Naive thymus-derived CD4-positive, alpha-beta T cell (primary cell): ENCODE measurements at regions not wholly inside any gene's neighbourhood (a gene's known extent, or its start where the extent isn't known, plus 50 kb on each side); places are given as distances from the start of the nearest gene placed in this dataset.

Source experiments
- ATAC-seq: fragments of 150-1000 bp; cut with Tn5 transposase; 2 replicates; pipeline ENCODE4 v1.10.0; 2021; ENCODE audit warnings: mild to moderate bottlenecking, moderate library complexity
- CTCF ChIA-PET: fragments of 350-600 bp; sonication (Branson Sonifier 250); formaldehyde crosslinking; loops from one replicate; lab custom pipeline; 2021; ENCODE audit warnings: antibody characterized with exemption; lab: Charles Lee
- POLR2A ChIA-PET: fragments of 350-600 bp; sonication (Branson Sonifier 250); formaldehyde crosslinking; loops from one replicate; lab custom pipeline; 2021; ENCODE audit warnings: antibody characterized with exemption, inconsistent platforms; lab: Charles Lee
- DNase-seq, 9 donors: peaks; one replicate each; pipeline versions ENCODE4 v3.0.0 to v3.0.0-alpha.2; 2020 to 2022; ENCODE audit warnings: mixed read lengths in 1 of 9
- H3K27ac ChIP-seq: one replicate; pipeline ENCODE4 v1.7.0; 2013; ENCODE audit warnings: mild to moderate bottlenecking, low read depth, low read length, moderate library complexity
- H3K27me3 ChIP-seq, 2 donors: one replicate each; pipeline ENCODE4 v1.7.0; 2013; ENCODE audit warnings: low read length in 2 of 2, mild to moderate bottlenecking in 2 of 2, moderate library complexity in 2 of 2; ENCODE audit not compliant: control insufficient read depth in 2 of 2, insufficient read depth in 2 of 2
- H3K36me3 ChIP-seq, 3 experiments: 1 replicate in 2 of 3; 2 replicates in 1 of 3; pipeline ENCODE4 v1.7.0; 2013; ENCODE audit warnings: low read length in 3 of 3, mild to moderate bottlenecking in 3 of 3, moderate library complexity in 1 of 3; ENCODE audit not compliant: insufficient read depth in 3 of 3, control insufficient read depth in 2 of 3
- H3K4me1 ChIP-seq, 2 donors: one replicate each; pipeline ENCODE4 v1.7.0; 2013; ENCODE audit warnings: low read length in 2 of 2, mild to moderate bottlenecking in 2 of 2, moderate library complexity in 1 of 2; ENCODE audit not compliant: control insufficient read depth in 2 of 2, insufficient read depth in 2 of 2
- H3K4me3 ChIP-seq: 2 replicates; pipeline ENCODE4 v1.7.0; 2013; ENCODE audit warnings: mild to moderate bottlenecking, low read length
- H3K9me3 ChIP-seq, 3 experiments: 1 replicate in 2 of 3; 2 replicates in 1 of 3; pipeline ENCODE4 v1.7.0; 2013; ENCODE audit warnings: low read length in 3 of 3; ENCODE audit not compliant: control insufficient read depth in 2 of 3
- H3K27ac Mint-ChIP-seq, 9 donors: one replicate each; pipeline ENCODE4 v1.8.0; 2020 to 2022; ENCODE audit warnings: mixed read lengths in 9 of 9, mild to moderate bottlenecking in 8 of 9, moderate library complexity in 5 of 9, inconsistent platforms in 2 of 9
- H3K27me3 Mint-ChIP-seq, 5 donors: one replicate each; pipeline ENCODE4 v1.8.0; 2021 to 2022; ENCODE audit warnings: mixed read lengths in 5 of 5, mild to moderate bottlenecking in 1 of 5
- H3K36me3 Mint-ChIP-seq, 5 donors: one replicate each; pipeline ENCODE4 v1.8.0; 2020 to 2022; ENCODE audit warnings: mixed read lengths in 5 of 5, mild to moderate bottlenecking in 3 of 5, inconsistent platforms in 1 of 5
- H3K4me1 Mint-ChIP-seq, 7 donors: one replicate each; pipeline ENCODE4 v1.8.0; 2020 to 2022; ENCODE audit warnings: mixed read lengths in 7 of 7, mild to moderate bottlenecking in 3 of 7, inconsistent platforms in 1 of 7
- H3K4me3 Mint-ChIP-seq, 10 donors: one replicate each; pipeline ENCODE4 v1.8.0; 2020 to 2022; ENCODE audit warnings: mild to moderate bottlenecking in 10 of 10, mixed read lengths in 10 of 10, moderate library complexity in 6 of 10, inconsistent platforms in 2 of 10
- H3K9me3 Mint-ChIP-seq, 11 donors: one replicate each; pipeline ENCODE4 v1.8.0; 2020 to 2022; ENCODE audit warnings: mixed read lengths in 11 of 11, mild to moderate bottlenecking in 4 of 11, inconsistent platforms in 1 of 11, moderate library complexity in 1 of 11
- intact Hi-C, 2 donors: fragments of 100-400 bp; cut with micrococcal nuclease; formaldehyde crosslinking; loops; one replicate each; pipeline ENCODE4 v1.15.1; 2023

DNA sequence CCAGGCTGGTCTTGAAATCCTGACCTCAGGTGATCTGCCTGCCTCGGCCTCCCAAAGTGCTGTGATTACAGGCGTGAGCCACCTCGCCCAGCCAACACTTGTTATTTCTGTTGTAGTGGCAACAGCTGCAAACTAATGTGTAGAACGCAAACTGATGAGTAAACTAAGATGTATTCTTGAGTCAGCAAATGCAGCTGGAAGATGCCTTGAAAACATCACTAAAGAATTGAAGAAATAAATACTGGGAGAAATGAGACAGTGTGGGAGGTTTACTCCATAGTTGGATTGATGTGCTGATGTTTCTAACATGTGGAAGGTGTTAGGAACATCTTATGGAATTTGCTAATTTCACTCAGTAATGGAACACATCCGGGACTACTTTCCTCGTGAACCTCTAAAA lies 61.3 kb upstream of the KCNE2 start:
- no peak overlapping the region for H3K27ac ChIP-seq
- no peaks in the 10 kb centered on the region for H3K27me3 ChIP-seq
- no peaks in the 10 kb centered on the region for H3K9me3 ChIP-seq
- POLR2A ChIA-PET: interaction anchor here (0.8 kb wide), 1 partner anchor 31 kb away, joined by 3 read pairs; no protein-coding TSS in a partner anchor
- H3K4me3 ChIP-seq: no peak overlapping the region
- intact Hi-C loops: no loop called here
- no peaks in the 10 kb centered on the region for H3K36me3 ChIP-seq
- no peak overlapping the region for H3K4me3 Mint-ChIP-seq
- ATAC-seq (no peak), DNase-seq (no peak)
- H3K27me3 Mint-ChIP-seq: peaks cover 0 to 20% (median 0%) of the 10 kb centered on the region in 5 donors
- H3K4me1 Mint-ChIP-seq: no peaks in the 10 kb centered on the region
- H3K36me3 Mint-ChIP-seq: peaks cover 0 to 3% (median 0%) of the 10 kb centered on the region in 5 donors
- no peak overlapping the region for H3K27ac Mint-ChIP-seq
- H3K4me1 ChIP-seq: no peaks in the 10 kb centered on the region
- CTCF ChIA-PET: no interaction called here
- H3K9me3 Mint-ChIP-seq: peaks cover 0 to 17% (median 3%) of the 10 kb centered on the region in 11 donors

DNA sequence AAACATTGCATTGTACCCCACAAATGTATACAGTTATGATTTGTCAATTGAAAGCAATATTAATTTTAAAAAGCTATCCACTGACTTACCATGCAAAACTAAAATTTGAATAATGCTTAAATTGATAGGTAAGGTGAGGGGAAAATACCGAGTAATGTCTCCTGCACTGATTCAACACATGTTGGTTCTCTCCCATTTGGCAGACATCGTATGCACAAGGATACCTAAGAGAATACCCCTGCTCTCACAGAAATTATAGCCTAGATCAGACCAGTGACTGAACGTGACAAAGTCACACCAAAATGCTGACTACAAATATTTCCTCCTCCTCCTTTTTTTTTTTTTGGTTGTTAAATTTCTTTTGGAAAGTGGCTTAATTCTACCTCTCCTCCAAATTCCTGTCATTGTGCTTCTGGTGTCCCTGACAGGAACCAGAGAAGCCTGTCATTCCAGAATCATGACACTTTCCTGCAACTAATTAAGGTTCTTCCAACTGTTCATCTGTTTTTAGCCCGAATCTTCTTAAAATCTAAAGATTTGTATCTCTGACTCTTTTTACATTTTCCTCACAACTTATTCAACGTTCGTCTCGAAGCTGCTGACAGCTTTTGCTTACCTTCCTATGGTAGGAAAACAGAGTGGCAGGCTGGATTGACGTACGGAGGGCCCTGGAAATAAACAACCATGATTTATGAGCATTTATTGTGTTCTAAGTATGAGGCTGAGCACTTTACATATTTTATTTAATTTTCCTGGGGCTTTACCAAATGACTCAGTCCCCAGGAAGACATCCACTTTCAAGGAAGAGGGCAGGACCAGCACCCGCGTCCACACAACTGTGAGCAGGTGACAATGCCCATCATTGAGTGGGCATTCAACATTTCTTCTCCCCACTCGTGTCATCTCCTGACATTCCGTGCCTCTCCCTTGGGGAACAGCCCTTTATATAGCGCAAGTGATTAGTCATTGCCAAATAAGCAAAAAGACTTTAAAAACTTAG lies 57.9 kb upstream of the KCNE2 start:
- H3K4me3 Mint-ChIP-seq: no peak overlapping the region
- peaks cover 0 to 3% (median 0%) of the 10 kb centered on the region in 5 donors for H3K36me3 Mint-ChIP-seq
- no peaks in the 10 kb centered on the region for H3K4me1 ChIP-seq
- no peak for DNase-seq
- peaks cover 0 to 20% (median 0%) of the 10 kb centered on the region in 5 donors for H3K27me3 Mint-ChIP-seq
- no peaks in the 10 kb centered on the region for H3K4me1 Mint-ChIP-seq
- POLR2A ChIA-PET: no interaction called here
- no peak overlapping the region for H3K27ac Mint-ChIP-seq
- H3K27ac ChIP-seq: no peak overlapping the region
- H3K36me3 ChIP-seq: no peaks in the 10 kb centered on the region
- H3K4me3 ChIP-seq: no peak overlapping the region
- CTCF ChIA-PET: no interaction called here
- no peaks in the 10 kb centered on the region for H3K27me3 ChIP-seq
- peaks cover 0 to 4% (median 2%) of the 10 kb centered on the region in 11 donors for H3K9me3 Mint-ChIP-seq
- intact Hi-C loops: no loop called here
- ATAC-seq: no peak
- no peaks in the 10 kb centered on the region for H3K9me3 ChIP-seq

DNA sequence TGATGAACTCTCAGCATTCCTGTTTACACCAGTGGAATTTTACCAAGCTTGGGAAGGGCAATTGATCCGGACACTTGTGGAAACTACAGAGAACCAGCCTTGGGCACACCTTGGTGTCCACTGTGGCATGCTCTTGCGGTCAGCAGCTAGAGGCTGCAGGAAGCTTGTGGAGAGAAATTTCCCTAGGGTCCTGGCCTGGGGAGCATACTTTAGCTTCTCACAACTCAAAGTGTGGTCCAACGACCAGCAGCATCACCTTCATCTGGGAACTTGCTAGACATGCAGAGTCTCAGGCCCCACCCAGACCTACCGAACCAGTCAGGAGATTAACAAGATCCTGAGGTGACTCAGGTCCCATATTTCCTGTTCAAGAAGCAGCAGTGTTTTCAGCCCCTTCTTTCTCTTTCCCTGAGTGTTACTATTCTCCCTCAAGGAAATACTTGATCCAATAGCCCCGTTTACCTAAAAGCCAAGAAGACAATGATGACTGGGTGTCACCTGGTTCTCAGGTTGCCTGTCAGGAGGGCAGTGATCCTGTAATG lies 55.7 kb upstream of the KCNE2 start:
- no peak overlapping the region for H3K4me3 ChIP-seq
- ATAC-seq (no peak), DNase-seq (no peak)
- H3K36me3 ChIP-seq: no peaks in the 10 kb centered on the region
- H3K4me1 Mint-ChIP-seq: no peaks in the 10 kb centered on the region
- H3K9me3 Mint-ChIP-seq: peaks cover 0 to 2% (median 0%) of the 10 kb centered on the region in 11 donors
- intact Hi-C loops: no loop called here
- CTCF ChIA-PET: no interaction called here
- H3K27me3 Mint-ChIP-seq: peaks cover 0 to 14% (median 0%) of the 10 kb centered on the region in 5 donors
- H3K9me3 ChIP-seq: no peaks in the 10 kb centered on the region
- H3K27me3 ChIP-seq: no peaks in the 10 kb centered on the region
- H3K27ac ChIP-seq: no peak overlapping the region
- H3K27ac Mint-ChIP-seq: no peak overlapping the region
- H3K4me1 ChIP-seq: no peaks in the 10 kb centered on the region
- POLR2A ChIA-PET: no interaction called here
- peaks cover 0 to 3% (median 0%) of the 10 kb centered on the region in 5 donors for H3K36me3 Mint-ChIP-seq
- no peak overlapping the region for H3K4me3 Mint-ChIP-seq

DNA sequence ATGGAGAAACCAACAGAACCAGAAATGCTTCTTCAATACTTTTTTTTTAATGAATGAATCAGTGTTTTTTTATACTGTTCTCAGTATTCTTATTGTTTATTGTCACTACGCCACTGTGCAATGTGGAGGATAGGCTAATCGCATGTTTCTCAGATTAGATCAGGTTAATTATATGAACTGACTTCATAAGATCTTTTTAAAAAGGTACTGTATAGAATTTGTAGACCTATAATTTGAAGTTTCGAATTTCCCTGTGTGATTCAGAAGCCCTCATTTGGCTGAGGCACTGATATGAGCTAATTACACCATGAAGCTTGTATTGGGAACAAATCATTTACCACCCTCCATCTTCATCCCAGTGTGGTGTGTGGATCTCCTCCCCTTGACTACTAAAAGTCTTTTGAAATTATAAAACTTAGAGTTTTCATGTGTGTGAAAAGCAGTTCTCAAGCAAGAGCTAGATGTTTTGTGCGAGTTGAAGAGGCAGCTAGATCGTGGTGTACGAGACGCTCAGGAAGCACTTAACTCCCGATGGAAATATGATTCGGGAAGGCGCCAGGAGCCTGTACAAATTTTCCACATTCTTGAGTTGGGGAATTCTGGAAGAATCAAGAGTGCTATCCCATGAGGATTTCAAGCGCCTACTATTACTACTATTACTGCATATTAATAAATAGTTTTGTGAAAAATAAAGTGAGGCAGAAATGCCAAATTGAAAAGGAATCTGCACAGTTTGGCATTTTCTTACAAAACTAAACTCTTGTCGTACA lies 52.1 kb upstream of the KCNE2 start:
- Histone ChIP-seq H3K27me3 (peaks cover 0 to 2% of the 10 kb centered on the region in 2 donors), H3K36me3 (no peaks in the 10 kb centered on the region), H3K4me3 (no peak overlapping the region), H3K27ac (no peak overlapping the region), H3K4me1 (no peaks in the 10 kb centered on the region), H3K9me3 (no peaks in the 10 kb centered on the region)
- DNase-seq (no peak), ATAC-seq (no peak)
- ChIA-PET POLR2A (no interaction called here), CTCF (no interaction called here)
- peaks cover 3 to 11% (median 5%) of the 10 kb centered on the region in 5 donors for H3K27me3 Mint-ChIP-seq
- intact Hi-C loops: no loop called here
- H3K27ac Mint-ChIP-seq: no peak overlapping the region
- peaks cover 0 to 2% (median 0%) of the 10 kb centered on the region in 11 donors for H3K9me3 Mint-ChIP-seq
- peaks cover 0 to 7% (median 0%) of the 10 kb centered on the region in 5 donors for H3K36me3 Mint-ChIP-seq
- no peak overlapping the region for H3K4me3 Mint-ChIP-seq
- H3K4me1 Mint-ChIP-seq: no peaks in the 10 kb centered on the region

DNA sequence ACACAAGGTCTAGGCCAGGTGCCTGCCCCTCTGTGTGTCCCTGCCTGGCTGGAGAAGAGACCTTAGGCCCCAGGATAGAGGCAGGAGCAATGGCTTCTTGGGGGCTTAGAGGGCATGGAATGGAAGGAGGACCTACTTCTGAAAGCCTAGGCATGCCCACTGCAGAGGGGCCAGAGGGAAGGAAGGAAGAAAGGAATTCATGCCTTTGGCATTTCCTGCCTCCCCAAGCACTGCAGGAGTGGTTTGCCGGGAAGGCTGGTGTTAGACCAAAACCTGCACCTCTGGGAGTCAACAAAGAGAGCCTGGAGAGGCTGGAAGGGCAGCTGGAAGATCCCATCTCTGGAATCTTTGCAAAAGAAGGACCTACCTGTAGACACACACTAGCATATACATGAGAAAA lies 50.7 kb upstream of the KCNE2 start:
- Histone ChIP-seq H3K27ac (no peak overlapping the region), H3K4me1 (no peaks in the 10 kb centered on the region), H3K9me3 (no peaks in the 10 kb centered on the region), H3K36me3 (no peaks in the 10 kb centered on the region), H3K4me3 (no peak overlapping the region), H3K27me3 (peaks cover 0 to 3% of the 10 kb centered on the region in 2 donors)
- ChIA-PET POLR2A (no interaction called here), CTCF (no interaction called here)
- peaks cover 5 to 15% (median 7%) of the 10 kb centered on the region in 5 donors for H3K27me3 Mint-ChIP-seq
- no peaks in the 10 kb centered on the region for H3K4me1 Mint-ChIP-seq
- no peak overlapping the region for H3K4me3 Mint-ChIP-seq
- H3K27ac Mint-ChIP-seq: no peak overlapping the region
- ATAC-seq (no peak), DNase-seq (no peak)
- H3K9me3 Mint-ChIP-seq: peaks cover 0 to 1% (median 0%) of the 10 kb centered on the region in 11 donors
- peaks cover 0 to 4% (median 0%) of the 10 kb centered on the region in 5 donors for H3K36me3 Mint-ChIP-seq
- intact Hi-C loops: no loop called here
